IMR-90 (cell line): ENCODE measurements at regions not wholly inside any gene's neighbourhood (a gene's known extent, or its start where the extent isn't known, plus 50 kb on each side); places are given as distances from the start of the nearest gene placed in this dataset.

ENCODE experiments used
- ATAC-seq: fragments of 200-7000 bp; cut with Tn5 transposase; 2 replicates; pipeline ENCODE4 v1.9.1; 2020; ENCODE audit warnings: low read depth, mild to moderate bottlenecking, moderate library complexity
- BruUV-seq: library from RNA; stranded (reverse); fragments of 400-500 nt; replicated peaks from 2 replicates; lab custom pipeline; 2021; lab: Mats Ljungman, UMichigan
- CTCF ChIA-PET: fragments of 300-600 bp; formaldehyde crosslinking; extraction: SDS; loops from one replicate; lab custom pipeline; 2021; ENCODE audit warnings: antibody characterized with exemption; lab: Yijun Ruan, JAX
- POLR2A ChIA-PET: fragments of 300-600 bp; sonication (Branson Sonifier 250); formaldehyde crosslinking; loops from one replicate; lab custom pipeline; 2022; ENCODE audit warnings: antibody characterized with exemption; ENCODE audit not compliant: unreplicated experiment; lab: Charles Lee
- DNase-seq: peaks from one replicate; pipeline ENCODE4 v3.0.0; 2013
- H2AFZ ChIP-seq: replicated peaks from 2 replicates; pipeline ENCODE3; 2013; ENCODE audit warnings: low read length, mild to moderate bottlenecking; ENCODE audit not compliant: poor library complexity
- H2AK5ac ChIP-seq: 2 replicates; pipeline ENCODE4 v1.6.1; 2013; ENCODE audit warnings: low read depth, low read length, inconsistent platforms
- H2AK9ac ChIP-seq: replicated peaks from 2 replicates; pipeline ENCODE3; 2013; ENCODE audit warnings: mild to moderate bottlenecking, low read depth, low read length, moderate library complexity; ENCODE audit not compliant: poor library complexity
- H2BK120ac ChIP-seq: 2 replicates; pipeline ENCODE4 v1.6.1; 2013; ENCODE audit warnings: low read depth, low read length, inconsistent platforms
- H2BK15ac ChIP-seq: 3 replicates; pipeline ENCODE4 v1.6.1; 2013; ENCODE audit warnings: low read depth, low read length, inconsistent platforms
- H2BK20ac ChIP-seq: 2 replicates; pipeline ENCODE4 v1.6.1; 2013; ENCODE audit warnings: low read depth, mild to moderate bottlenecking, inconsistent platforms, low read length, moderate library complexity
- H2BK5ac ChIP-seq: 2 replicates; pipeline ENCODE4 v1.6.1; 2013; ENCODE audit warnings: mild to moderate bottlenecking, low read depth, low read length, inconsistent platforms; ENCODE audit not compliant: poor library complexity, severe bottlenecking
- H3K14ac ChIP-seq: replicated peaks from 2 replicates; pipeline ENCODE4 v1.6.1; 2013; ENCODE audit warnings: low read depth, low read length, inconsistent platforms
- H3K18ac ChIP-seq: 2 replicates; pipeline ENCODE4 v1.6.1; 2013; ENCODE audit warnings: low read depth, low read length, control low read depth
- H3K23ac ChIP-seq: 2 replicates; pipeline ENCODE4 v1.6.1; 2013; ENCODE audit warnings: low read depth, low read length, inconsistent platforms
- H3K27ac ChIP-seq: 2 replicates; pipeline ENCODE4 v1.5.1; 2013; ENCODE audit warnings: mild to moderate bottlenecking, control low read depth, low read length; ENCODE audit not compliant: insufficient read depth
- H3K27me3 ChIP-seq: 2 replicates; pipeline ENCODE4 v1.6.1; 2013; ENCODE audit warnings: low read length; ENCODE audit not compliant: control insufficient read depth, insufficient read depth
- H3K36me3 ChIP-seq: 2 replicates; pipeline ENCODE4 v1.6.1; 2013; ENCODE audit warnings: low read length, mixed read lengths; ENCODE audit not compliant: control insufficient read depth, insufficient read depth
- H3K4ac ChIP-seq: 2 replicates; pipeline ENCODE4 v1.6.1; 2013; ENCODE audit warnings: low read depth, low read length, inconsistent platforms
- H3K4me1 ChIP-seq: 2 replicates; pipeline ENCODE4 v1.6.1; 2013; ENCODE audit warnings: low read length, mixed read lengths; ENCODE audit not compliant: control insufficient read depth, insufficient read depth
- H3K4me2 ChIP-seq: 2 replicates; pipeline ENCODE4 v1.6.1; 2013; ENCODE audit warnings: low read depth, mild to moderate bottlenecking, control low read depth, low read length, moderate library complexity
- H3K4me3 ChIP-seq: 2 replicates; pipeline ENCODE4 v1.5.1; 2013; ENCODE audit warnings: low read depth, mild to moderate bottlenecking, control low read depth, low read length, moderate library complexity; ENCODE audit not compliant: insufficient read depth
- H3K56ac ChIP-seq: 2 replicates; pipeline ENCODE4 v1.6.1; 2013; ENCODE audit warnings: low read length, inconsistent platforms; ENCODE audit not compliant: insufficient read depth; ENCODE audit errors: extremely low read depth
- H3K79me1 ChIP-seq, 2 experiments: 2 replicates each; pipeline ENCODE4 v1.6.1; 2013; ENCODE audit warnings: low read length in 2 of 2, inconsistent platforms in 1 of 2, low read depth in 1 of 2
- H3K9ac ChIP-seq: 2 replicates; pipeline ENCODE4 v1.6.1; 2013; ENCODE audit warnings: low read depth, low read length, control low read depth
- H3K9me1 ChIP-seq: 2 replicates; pipeline ENCODE4 v1.6.1; 2013; ENCODE audit warnings: low read length, inconsistent platforms; ENCODE audit not compliant: insufficient read depth
- H3K9me3 ChIP-seq: 2 replicates; pipeline ENCODE4 v1.6.1; 2013; ENCODE audit warnings: low read length; ENCODE audit not compliant: control insufficient read depth, insufficient read depth
- H4K20me1 ChIP-seq: 2 replicates; pipeline ENCODE4 v1.6.1; 2013; ENCODE audit warnings: low read length, inconsistent platforms; ENCODE audit not compliant: insufficient read depth
- H4K5ac ChIP-seq: 2 replicates; pipeline ENCODE4 v1.6.1; 2013; ENCODE audit warnings: mild to moderate bottlenecking, low read depth, low read length, control low read depth
- H4K8ac ChIP-seq, 2 experiments: 2 replicates each; pipeline ENCODE4 v1.6.1; 2013; ENCODE audit warnings: low read depth in 2 of 2, low read length in 2 of 2, control low read depth in 1 of 2, inconsistent platforms in 1 of 2
- H4K91ac ChIP-seq: 2 replicates; pipeline ENCODE4 v1.6.1; 2013; ENCODE audit warnings: low read depth, low read length, inconsistent platforms; ENCODE audit not compliant: insufficient read depth
- BHLHE40 ChIP-seq: fragments of 150-350 bp; IDR thresholded peaks from 2 replicates; pipeline ENCODE4 v1.6.1; 2016; ENCODE audit warnings: mild to moderate bottlenecking, low read depth, low read length
- CEBPB ChIP-seq: IDR thresholded peaks from 2 replicates; pipeline ENCODE4 v1.6.1; 2012; ENCODE audit warnings: low read depth, low read length, improper control_type of control experiment
- CHD1 ChIP-seq: IDR thresholded peaks from 2 replicates; pipeline ENCODE4 v1.6.1; 2012; ENCODE audit warnings: low read depth, low read length, improper control_type of control experiment
- MAFK ChIP-seq: IDR thresholded peaks from 2 replicates; pipeline ENCODE4 v1.6.1; 2012; ENCODE audit warnings: low read depth, low read length, improper control_type of control experiment
- MAZ ChIP-seq: IDR thresholded peaks from 2 replicates; pipeline ENCODE4 v1.6.1; 2012; ENCODE audit warnings: low read depth, mild to moderate bottlenecking, low read length, improper control_type of control experiment, moderate library complexity, borderline replicate concordance
- RCOR1 ChIP-seq: IDR thresholded peaks from 2 replicates; pipeline ENCODE4 v1.6.1; 2012; ENCODE audit warnings: mild to moderate bottlenecking, low read length, improper control_type of control experiment; ENCODE audit not compliant: insufficient replicate concordance
- WGBS, 2 experiments: methylation state at CpG; one replicate each; pipeline versions ENCODE4 v1.1.5 to v1.1.7; 2013; ENCODE audit warnings: missing lambda C conversion rate in 2 of 2; ENCODE audit not compliant: insufficient read length in 1 of 2; ENCODE audit errors: extremely low coverage in 2 of 2; 5-methylcytosine and 5-hydroxymethylcytosine counted together
- dilution Hi-C: fragments of 300-500 bp; cut with HindIII; formaldehyde crosslinking; loops from one replicate; pipeline ENCODE4 v1.14.3; 2018; ENCODE audit warnings: low sequenced_read_pairs; ENCODE audit not compliant: unreplicated experiment
- in situ Hi-C: fragments of 300-500 bp; cut with MboI; formaldehyde crosslinking; loops from 3 replicates; pipeline ENCODE4 v1.14.3; 2019; ENCODE audit warnings: low sequenced_read_pairs, inconsistent platforms, mixed read lengths
- intact Hi-C: fragments of 100-400 bp; cut with micrococcal nuclease; formaldehyde crosslinking; loops from 2 replicates; pipeline ENCODE4 v1.10.0; 2022
- TF ChIP-seq, protein P1 (sequence below): fragments of 150-350 bp; IDR thresholded peaks from 2 replicates; pipeline ENCODE4 v1.6.1; 2017; ENCODE audit warnings: mild to moderate bottlenecking, antibody characterized with exemption, low read length, low read depth

DNA sequence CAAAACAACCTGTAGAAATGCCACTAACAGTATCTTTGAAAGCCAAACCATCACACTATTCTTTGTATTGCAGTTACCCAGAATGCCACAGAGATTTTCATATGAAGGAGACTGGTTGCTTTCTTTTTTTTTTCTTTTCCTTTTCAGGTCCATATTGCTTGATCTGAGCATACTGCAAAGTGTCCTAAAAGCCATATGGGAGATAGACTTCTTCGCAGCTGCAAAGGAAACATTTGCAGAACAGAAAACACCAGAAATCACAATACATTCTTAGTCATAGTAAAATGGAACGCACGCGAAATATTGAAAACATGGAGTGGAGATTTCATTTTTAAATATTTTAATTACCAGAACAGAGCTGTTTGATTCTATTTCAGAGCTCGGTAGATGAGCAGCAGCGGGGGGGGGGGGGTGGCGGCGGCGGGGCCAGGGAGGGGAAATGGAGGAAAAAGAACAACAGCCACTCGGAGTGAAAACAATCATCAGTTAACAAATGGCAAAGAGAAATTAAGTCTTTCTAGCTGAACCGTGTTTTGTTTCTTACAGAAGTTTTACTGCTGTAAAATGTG lies 284.1 kb downstream of the NFIB start:
- in situ Hi-C loops (no loop called here), dilution Hi-C loops (no loop called here), intact Hi-C loops (loop anchor here (5.0 kb wide), 1 partner anchor 292 kb away; no protein-coding TSS in a partner anchor)
- Histone ChIP-seq H4K5ac (no peak overlapping the region), H3K4ac (no peak overlapping the region), H3K9ac (peak overlapping the region; percentile 12; the same call in 1 of the 2 replicates), H3K27me3 (peaks cover 2% of the 10 kb centered on the region; the same call in 1 of the 2 replicates), H3K27ac (peak overlapping the region; percentile 5; the same call in 1 of the 2 replicates), H2AFZ (no peak overlapping the region), H2AK5ac (no peak overlapping the region), H3K9me3 (no peaks in the 10 kb centered on the region), H3K4me2 (peak overlapping the region; percentile 81), H4K91ac (no peak overlapping the region), H3K14ac (no peak overlapping the region), H3K18ac (peak overlapping the region; percentile 28; the same call in 1 of the 2 replicates), H4K20me1 (no peaks in the 10 kb centered on the region), H2BK20ac (no peak overlapping the region), H2AK9ac (no peak overlapping the region), H3K56ac (no peak overlapping the region), H3K23ac (no peak overlapping the region), H3K36me3 (no peaks in the 10 kb centered on the region), H3K4me3 (peak overlapping the region; percentile 30; the same call in 1 of the 2 replicates), H3K9me1 (no peaks in the 10 kb centered on the region), H2BK15ac (no peak overlapping the region), H3K4me1 (no peaks in the 10 kb centered on the region), H4K8ac (no peak overlapping the region), H3K79me1 (no peaks in the 10 kb centered on the region), H2BK120ac (no peak overlapping the region), H2BK5ac (no peak overlapping the region)
- no peak for TF ChIP-seq RCOR1
- TF ChIP-seq CHD1 = no peak
- TF ChIP-seq MAFK = no peak
- TF ChIP-seq MAZ = no peak
- no peak for TF ChIP-seq CEBPB
- TF ChIP-seq, protein P1, sequence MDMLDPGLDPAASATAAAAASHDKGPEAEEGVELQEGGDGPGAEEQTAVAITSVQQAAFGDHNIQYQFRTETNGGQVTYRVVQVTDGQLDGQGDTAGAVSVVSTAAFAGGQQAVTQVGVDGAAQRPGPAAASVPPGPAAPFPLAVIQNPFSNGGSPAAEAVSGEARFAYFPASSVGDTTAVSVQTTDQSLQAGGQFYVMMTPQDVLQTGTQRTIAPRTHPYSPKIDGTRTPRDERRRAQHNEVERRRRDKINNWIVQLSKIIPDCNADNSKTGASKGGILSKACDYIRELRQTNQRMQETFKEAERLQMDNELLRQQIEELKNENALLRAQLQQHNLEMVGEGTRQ = no peak
- TF ChIP-seq BHLHE40 = no peak
- CTCF ChIA-PET = no interaction called here
- POLR2A ChIA-PET = no interaction called here
- ATAC-seq (no peak), DNase-seq (no peak)
- no TSS peak for BruUV-seq
- no CpG with 5 or more reads among the region's 11 CpGs for WGBS, 2 experiments
